GM12872 (cell line): ENCODE measurements at regions not wholly inside any gene's neighbourhood (a gene's known extent, or its start where the extent isn't known, plus 50 kb on each side); places are given as distances from the start of the nearest gene placed in this dataset.

ENCODE experiments used
- CTCF ChIP-seq: IDR thresholded peaks from 3 replicates; pipeline ENCODE4 v1.5.1; 2011; ENCODE audit warnings: low read depth, mild to moderate bottlenecking, low read length, moderate library complexity; ENCODE audit not compliant: insufficient read depth

- no peak for TF ChIP-seq CTCF
Measured at GRCh38 chr2:118489712-118490299, 357.6 kb downstream of the EN1 start.

GRCh38 chr2:118481299-118481698, 366.1 kb downstream of the EN1 start:
- TF ChIP-seq CTCF = no peak

GRCh38 chr2:118479020-118479419, 368.4 kb downstream of the EN1 start:
- TF ChIP-seq CTCF = no peak

DNA sequence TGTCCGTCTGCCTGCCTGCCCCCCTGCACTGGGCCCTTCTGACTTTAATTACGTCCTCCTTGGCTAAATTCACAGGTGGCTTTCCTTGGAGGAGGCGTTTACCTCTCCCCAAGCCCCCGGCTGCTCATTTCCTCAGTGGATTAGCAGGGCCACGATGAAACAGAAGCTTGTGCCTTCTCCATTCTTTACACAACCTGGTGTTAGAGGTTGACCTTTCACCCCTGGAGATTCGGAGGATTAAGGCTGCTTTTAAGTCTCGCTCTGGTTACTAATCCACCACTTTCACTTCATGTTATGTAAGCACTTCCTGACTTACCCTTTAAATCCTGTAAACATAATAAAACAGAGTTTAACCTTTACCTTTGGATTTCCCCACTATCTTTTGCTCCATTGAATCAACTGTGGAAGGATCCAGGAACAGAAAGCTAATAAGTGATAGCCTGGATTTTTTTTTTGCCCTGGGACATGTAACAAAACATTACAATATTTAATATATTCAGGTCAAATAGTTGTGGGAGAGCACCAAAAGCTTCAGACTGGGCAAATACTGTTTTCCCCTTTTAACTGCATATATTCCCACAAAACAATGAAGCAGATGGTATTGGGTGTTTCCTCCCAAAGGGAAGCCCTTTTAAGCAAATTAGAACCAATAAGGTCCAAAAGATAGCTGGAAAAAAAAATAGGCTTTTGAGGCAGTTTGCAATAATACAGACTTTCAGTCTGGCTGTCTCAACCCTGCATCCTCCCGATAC, 370.2 kb downstream of the EN1 start:
- TF ChIP-seq CTCF = no peak

DNA sequence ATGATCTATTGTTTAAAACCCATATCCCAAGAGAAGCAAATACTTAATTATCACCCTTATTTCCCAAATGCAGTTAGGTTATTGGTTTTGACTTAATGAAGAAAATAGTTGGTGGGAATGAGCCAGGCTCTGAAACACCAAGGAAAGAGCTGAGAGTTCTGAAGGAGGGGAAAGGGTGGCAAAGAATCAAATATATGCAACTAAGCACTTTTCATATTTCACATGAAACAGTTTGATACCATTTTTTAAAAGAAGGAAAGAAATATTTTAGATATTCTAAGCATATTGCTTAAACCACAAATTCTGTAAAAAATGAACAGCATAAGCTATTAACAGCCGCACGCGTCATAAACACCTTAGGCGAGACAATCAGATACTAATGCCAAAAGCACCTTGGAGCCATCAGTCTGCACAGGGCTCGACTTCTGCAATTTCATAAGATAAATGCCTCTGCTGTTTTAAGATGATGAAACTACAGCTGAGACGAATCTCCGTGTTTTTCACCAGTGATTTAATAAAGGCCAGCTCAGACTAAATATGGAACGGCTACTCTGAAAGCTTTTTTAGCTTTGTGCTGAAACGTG, 371.7 kb downstream of the EN1 start:
- TF ChIP-seq CTCF = no peak

DNA sequence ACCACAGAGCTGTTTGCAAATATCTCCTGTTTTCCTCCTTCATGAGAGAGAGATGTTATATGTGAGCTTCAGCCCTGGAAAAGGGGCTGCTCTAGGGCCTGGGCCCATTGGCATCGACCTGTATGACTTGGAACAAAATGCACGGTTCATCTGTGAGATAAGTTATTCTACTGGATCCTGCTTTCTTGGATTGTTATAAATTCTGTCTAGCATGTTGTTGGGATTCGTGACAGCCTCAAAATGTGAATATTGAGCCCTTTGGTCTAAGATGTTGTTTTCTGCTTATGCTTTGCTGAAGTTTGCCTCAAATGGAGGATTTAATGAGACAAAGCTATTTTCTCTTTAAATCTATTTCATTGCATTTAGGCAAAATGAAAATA, 372.9 kb downstream of the EN1 start:
- no peak for TF ChIP-seq CTCF

DNA sequence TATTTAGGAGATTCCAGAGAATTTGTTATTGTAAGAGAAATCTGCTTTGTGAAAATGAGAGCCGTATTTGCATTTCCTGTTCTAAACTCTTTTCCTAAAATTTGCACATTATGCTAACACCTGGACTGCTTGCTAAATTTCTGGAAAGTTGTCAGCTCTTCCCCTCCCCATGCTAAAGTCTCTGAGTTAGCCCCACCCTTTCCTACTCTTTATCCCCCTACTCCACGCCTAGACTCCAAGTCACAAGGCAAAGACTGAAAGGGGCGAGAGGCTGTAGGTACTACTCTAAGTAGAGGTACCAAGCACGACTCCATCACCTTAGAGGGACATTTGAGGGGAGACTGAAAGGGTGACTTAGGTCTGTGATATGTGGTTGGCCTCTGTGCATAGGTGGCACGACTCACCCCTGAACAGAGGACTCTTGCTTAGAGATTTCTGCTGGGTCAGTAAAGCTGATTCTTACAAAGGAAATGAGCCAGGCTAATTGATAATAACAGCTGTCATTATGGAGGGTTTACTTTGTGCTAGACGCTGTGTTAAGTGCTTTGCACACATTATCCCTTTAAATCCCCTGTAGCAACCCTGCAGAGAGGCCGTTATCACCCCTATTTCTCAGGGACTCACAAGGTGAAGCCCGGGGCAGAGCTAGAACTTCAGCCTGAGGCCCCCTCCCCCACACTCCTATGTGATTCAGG, 373.5 kb downstream of the EN1 start:
- TF ChIP-seq CTCF = no peak
